Smooth muscle cell (in vitro differentiated cells): ENCODE measurements at regions not wholly inside any gene's neighbourhood (a gene's known extent, or its start where the extent isn't known, plus 50 kb on each side); places are given as distances from the start of the nearest gene placed in this dataset.

Source experiments
- DNase-seq: peaks from one replicate; lab custom pipeline; 2025; ENCODE audit not compliant: unreplicated experiment; lab: John Stamatoyannopoulos, UW
- H2AFZ ChIP-seq: fragments of 200-600 bp; sonication (generic); 2 replicates; pipeline ENCODE4 v1.6.0; 2016; ENCODE audit warnings: antibody characterized with exemption, low read depth, mild to moderate bottlenecking
- H3F3A ChIP-seq: fragments of 200-600 bp; sonication (generic); 2 replicates; pipeline ENCODE4 v1.6.0; 2017; ENCODE audit warnings: antibody characterized with exemption, low read depth
- H3K27ac ChIP-seq: fragments of 200-600 bp; sonication (generic); 2 replicates; pipeline ENCODE4 v1.5.1; 2016; ENCODE audit warnings: low read depth, mild to moderate bottlenecking
- H3K27me3 ChIP-seq: fragments of 200-600 bp; sonication (generic); 2 replicates; pipeline ENCODE4 v1.6.1; 2016; ENCODE audit warnings: low read depth, mild to moderate bottlenecking
- H3K36me3 ChIP-seq: fragments of 200-600 bp; sonication (generic); 2 replicates; pipeline ENCODE4 v1.5.1; 2016; ENCODE audit warnings: low read depth
- H3K4me1 ChIP-seq: fragments of 200-600 bp; sonication (generic); 2 replicates; pipeline ENCODE4 v1.5.1; 2016; ENCODE audit warnings: low read depth
- H3K4me2 ChIP-seq: fragments of 200-600 bp; sonication (generic); 2 replicates; pipeline ENCODE4 v1.6.0; 2016; ENCODE audit warnings: mild to moderate bottlenecking
- H3K4me3 ChIP-seq: fragments of 200-600 bp; sonication (generic); 2 replicates; pipeline ENCODE4 v1.5.1; 2016; ENCODE audit warnings: mild to moderate bottlenecking
- H3K79me2 ChIP-seq: fragments of 200-600 bp; sonication (generic); 2 replicates; pipeline ENCODE4 v1.6.0; 2016; ENCODE audit warnings: low read depth, mild to moderate bottlenecking
- H3K9ac ChIP-seq: fragments of 200-600 bp; sonication (generic); 2 replicates; pipeline ENCODE4 v1.6.0; 2016; ENCODE audit warnings: low read depth
- H3K9me3 ChIP-seq: fragments of 200-600 bp; sonication (generic); replicated peaks from 2 replicates; pipeline ENCODE4 v1.5.1; 2016; ENCODE audit warnings: low read depth
- H4K20me1 ChIP-seq: fragments of 200-600 bp; sonication (generic); 2 replicates; pipeline ENCODE4 v1.6.0; 2016; ENCODE audit warnings: low read depth
- WGBS: methylation state at CpG from one replicate; pipeline ENCODE4 v1.1.7; 2016; ENCODE audit warnings: low lambda C conversion rate; 5-methylcytosine and 5-hydroxymethylcytosine counted together
- TF ChIP-seq, protein P1 (sequence below): fragments of 200-600 bp; sonication (generic); IDR thresholded peaks from 2 replicates; pipeline ENCODE4 v1.5.1; 2017; ENCODE audit warnings: borderline replicate concordance, mild to moderate bottlenecking, antibody characterized with exemption; ENCODE audit not compliant: insufficient read depth, poor library complexity, severe bottlenecking

DNA sequence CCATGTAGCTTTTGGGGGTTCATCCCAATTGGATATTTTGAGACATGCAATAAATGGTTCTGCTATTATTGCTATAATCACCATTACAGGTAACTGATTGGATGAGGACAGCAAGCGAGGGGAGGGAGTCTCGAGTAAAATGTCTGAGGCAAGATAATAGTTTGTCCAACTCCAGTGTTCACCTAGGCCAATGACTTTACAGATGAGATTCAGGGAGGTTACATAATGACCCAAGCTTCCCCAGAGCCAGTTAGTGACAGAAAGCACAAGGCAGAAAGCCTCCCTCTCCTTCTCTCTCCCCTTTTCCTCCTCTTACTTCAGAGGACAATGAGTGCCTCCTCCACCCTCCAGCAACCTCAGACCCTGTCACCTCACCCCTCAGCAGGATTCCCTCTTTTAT, 98.4 kb upstream of the GLS start:
- Histone ChIP-seq H4K20me1 (no peaks in the 10 kb centered on the region), H3K79me2 (no peaks in the 10 kb centered on the region), H3K36me3 (no peaks in the 10 kb centered on the region), H2AFZ (no peak overlapping the region), H3K9ac (no peak overlapping the region), H3K4me3 (no peak overlapping the region), H3F3A (no peaks in the 10 kb centered on the region), H3K4me1 (no peaks in the 10 kb centered on the region), H3K9me3 (no peaks in the 10 kb centered on the region), H3K27ac (no peak overlapping the region), H3K27me3 (no peaks in the 10 kb centered on the region), H3K4me2 (no peak overlapping the region)
- 90% methylated on average over 2 of the region's 2 CpGs for WGBS
- TF ChIP-seq, protein P1, sequence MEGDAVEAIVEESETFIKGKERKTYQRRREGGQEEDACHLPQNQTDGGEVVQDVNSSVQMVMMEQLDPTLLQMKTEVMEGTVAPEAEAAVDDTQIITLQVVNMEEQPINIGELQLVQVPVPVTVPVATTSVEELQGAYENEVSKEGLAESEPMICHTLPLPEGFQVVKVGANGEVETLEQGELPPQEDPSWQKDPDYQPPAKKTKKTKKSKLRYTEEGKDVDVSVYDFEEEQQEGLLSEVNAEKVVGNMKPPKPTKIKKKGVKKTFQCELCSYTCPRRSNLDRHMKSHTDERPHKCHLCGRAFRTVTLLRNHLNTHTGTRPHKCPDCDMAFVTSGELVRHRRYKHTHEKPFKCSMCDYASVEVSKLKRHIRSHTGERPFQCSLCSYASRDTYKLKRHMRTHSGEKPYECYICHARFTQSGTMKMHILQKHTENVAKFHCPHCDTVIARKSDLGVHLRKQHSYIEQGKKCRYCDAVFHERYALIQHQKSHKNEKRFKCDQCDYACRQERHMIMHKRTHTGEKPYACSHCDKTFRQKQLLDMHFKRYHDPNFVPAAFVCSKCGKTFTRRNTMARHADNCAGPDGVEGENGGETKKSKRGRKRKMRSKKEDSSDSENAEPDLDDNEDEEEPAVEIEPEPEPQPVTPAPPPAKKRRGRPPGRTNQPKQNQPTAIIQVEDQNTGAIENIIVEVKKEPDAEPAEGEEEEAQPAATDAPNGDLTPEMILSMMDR, result no peak
- no peak for DNase-seq

DNA sequence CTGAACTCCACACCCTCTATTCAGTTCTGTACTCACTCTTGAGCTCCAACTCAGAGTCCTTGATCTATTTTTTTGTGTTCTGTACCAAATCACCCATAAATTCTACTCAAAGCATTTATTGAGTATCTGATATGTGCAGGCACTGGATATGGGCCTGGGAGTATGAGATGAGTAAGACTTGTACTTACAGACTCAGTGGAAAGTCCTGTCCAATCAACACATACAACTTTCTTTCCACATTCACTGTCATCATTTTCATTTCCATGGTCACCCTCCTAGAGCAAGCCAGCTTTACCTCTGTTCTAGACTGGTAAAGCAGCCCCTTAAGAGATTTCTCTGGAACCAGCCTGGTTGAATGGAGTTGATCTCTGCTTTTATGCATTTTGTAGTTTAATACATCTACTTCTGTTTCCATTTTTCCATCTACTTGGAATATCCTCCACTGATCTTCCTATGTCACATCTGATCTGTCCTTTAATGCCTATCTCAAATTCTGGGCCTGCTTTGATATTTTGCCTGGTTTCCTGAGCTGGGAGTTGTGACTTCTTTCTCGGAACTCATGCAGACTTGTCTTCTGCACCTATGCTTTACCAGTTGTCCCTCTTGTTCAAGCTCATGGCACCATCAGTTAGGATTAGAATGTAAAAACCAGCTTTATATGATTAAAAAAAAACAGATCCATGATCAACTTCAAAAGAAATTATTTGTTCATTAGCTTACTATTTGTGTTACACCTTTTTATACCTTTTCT, 96.9 kb upstream of the GLS start:
- WGBS, result 86% methylated on average over 1 of the region's 1 CpG
- Histone ChIP-seq H3F3A (no peaks in the 10 kb centered on the region), H3K27ac (no peak overlapping the region), H2AFZ (no peak overlapping the region), H3K4me1 (no peaks in the 10 kb centered on the region), H3K27me3 (no peaks in the 10 kb centered on the region), H4K20me1 (no peaks in the 10 kb centered on the region), H3K9ac (no peak overlapping the region), H3K36me3 (no peaks in the 10 kb centered on the region), H3K4me3 (no peak overlapping the region), H3K4me2 (no peak overlapping the region), H3K9me3 (no peaks in the 10 kb centered on the region), H3K79me2 (no peaks in the 10 kb centered on the region)
- DNase-seq, result no peak
- TF ChIP-seq, protein P1, result no peak

DNA sequence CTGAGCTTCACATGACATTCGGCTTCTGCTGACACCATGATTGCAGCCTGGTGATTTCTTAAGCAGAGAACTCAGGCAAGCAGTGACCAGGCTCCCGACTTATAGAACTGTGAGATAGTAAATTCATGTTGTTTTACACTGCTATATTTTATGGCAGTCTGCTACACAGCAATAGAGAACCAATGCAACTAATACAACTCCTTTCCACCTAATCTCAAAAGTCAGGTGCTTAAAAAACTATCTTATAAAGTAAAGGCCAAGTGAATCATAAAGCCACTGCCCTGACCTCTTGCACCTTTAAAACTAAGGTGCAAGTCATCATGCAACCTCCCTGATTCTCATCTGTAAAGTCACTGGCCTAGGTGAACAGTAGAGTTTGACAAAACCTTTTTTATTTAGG, 95.3 kb upstream of the GLS start:
- Histone ChIP-seq H3K9me3 (no peaks in the 10 kb centered on the region), H3K36me3 (no peaks in the 10 kb centered on the region), H3K27ac (no peak overlapping the region), H3K79me2 (no peaks in the 10 kb centered on the region), H3K4me2 (no peak overlapping the region), H3K9ac (no peak overlapping the region), H3K27me3 (no peaks in the 10 kb centered on the region), H3K4me3 (no peak overlapping the region), H3F3A (peaks cover 8% of the 10 kb centered on the region), H4K20me1 (no peaks in the 10 kb centered on the region), H3K4me1 (peaks cover 14% of the 10 kb centered on the region), H2AFZ (no peak overlapping the region)
- DNase-seq, result no peak
- 98% methylated on average over 2 of the region's 2 CpGs for WGBS
- TF ChIP-seq, protein P1, result no peak
